Activated naive CD8-positive, alpha-beta T cell treated with anti-CD3 and anti-CD28 coated beads, Interleukin-2, amount 50 U/mL, for 24 hours (primary cell): ENCODE measurements at regions not wholly inside any gene's neighbourhood (a gene's known extent, or its start where the extent isn't known, plus 50 kb on each side); places are given as distances from the start of the nearest gene placed in this dataset.

Experiments used
- ATAC-seq: fragments of 150-1000 bp; cut with Tn5 transposase; one replicate; pipeline ENCODE4 v1.10.0; 2021
- DNase-seq: peaks from one replicate; pipeline ENCODE4 v3.0.0; 2021
- H3K27ac Mint-ChIP-seq: one replicate; pipeline ENCODE4 v1.8.0; 2021; ENCODE audit warnings: mild to moderate bottlenecking, mixed read lengths
- H3K27me3 Mint-ChIP-seq: one replicate; pipeline ENCODE4 v1.8.0; 2021; ENCODE audit warnings: mixed read lengths
- H3K36me3 Mint-ChIP-seq: one replicate; pipeline ENCODE4 v1.8.0; 2021; ENCODE audit warnings: low read depth, mixed read lengths
- H3K4me1 Mint-ChIP-seq: one replicate; pipeline ENCODE4 v1.8.0; 2021; ENCODE audit warnings: mixed read lengths
- H3K4me3 Mint-ChIP-seq: one replicate; pipeline ENCODE4 v1.8.0; 2021; ENCODE audit warnings: mild to moderate bottlenecking, moderate library complexity, mixed read lengths
- H3K9me3 Mint-ChIP-seq: one replicate; pipeline ENCODE4 v1.8.0; 2021; ENCODE audit warnings: mixed read lengths

GRCh38 chr5:116661419-116661818, 86.8 kb upstream of the SEMA6A start:
- Mint-ChIP-seq H3K36me3 (no peaks in the 10 kb centered on the region), H3K4me1 (no peaks in the 10 kb centered on the region), H3K27ac (no peak overlapping the region), H3K4me3 (no peak overlapping the region), H3K9me3 (no peaks in the 10 kb centered on the region), H3K27me3 (peaks cover 4% of the 10 kb centered on the region)
- ATAC-seq (no peak), DNase-seq (no peak)

GRCh38 chr5:116660929-116661328, 86.3 kb upstream of the SEMA6A start:
- ATAC-seq (no peak), DNase-seq (no peak)
- no peaks in the 10 kb centered on the region for H3K4me1 Mint-ChIP-seq
- peaks cover 4% of the 10 kb centered on the region for H3K27me3 Mint-ChIP-seq
- H3K4me3 Mint-ChIP-seq = no peak overlapping the region
- no peak overlapping the region for H3K27ac Mint-ChIP-seq
- no peaks in the 10 kb centered on the region for H3K9me3 Mint-ChIP-seq
- no peaks in the 10 kb centered on the region for H3K36me3 Mint-ChIP-seq

GRCh38 chr5:116658830-116659229, 84.2 kb upstream of the SEMA6A start:
- Mint-ChIP-seq H3K27ac (no peak overlapping the region), H3K9me3 (no peaks in the 10 kb centered on the region)
- ATAC-seq = no peak

GRCh38 chr5:116658141-116658540, 83.5 kb upstream of the SEMA6A start:
- H3K36me3 Mint-ChIP-seq = no peaks in the 10 kb centered on the region
- H3K9me3 Mint-ChIP-seq = no peaks in the 10 kb centered on the region
- DNase-seq = no peak
- no peaks in the 10 kb centered on the region for H3K4me1 Mint-ChIP-seq
- ATAC-seq = no peak
- no peak overlapping the region for H3K27ac Mint-ChIP-seq
- H3K27me3 Mint-ChIP-seq = peaks cover 6% of the 10 kb centered on the region
- no peak overlapping the region for H3K4me3 Mint-ChIP-seq

More at GRCh38 chr5:116658830-116659229, 84.2 kb upstream of the SEMA6A start:
- DNase-seq = no peak
- no peak overlapping the region for H3K4me3 Mint-ChIP-seq
- no peaks in the 10 kb centered on the region for H3K4me1 Mint-ChIP-seq
- H3K27me3 Mint-ChIP-seq = peaks cover 6% of the 10 kb centered on the region
- no peaks in the 10 kb centered on the region for H3K36me3 Mint-ChIP-seq

- Mint-ChIP-seq H3K27ac (no peak overlapping the region), H3K4me3 (no peak overlapping the region), H3K4me1 (no peaks in the 10 kb centered on the region), H3K36me3 (no peaks in the 10 kb centered on the region), H3K9me3 (no peaks in the 10 kb centered on the region), H3K27me3 (peaks cover 5% of the 10 kb centered on the region)
- DNase-seq (no peak), ATAC-seq (no peak)
Measured at GRCh38 chr5:116655431-116655830, 80.8 kb upstream of the SEMA6A start.

GRCh38 chr5:116654925-116655324, 80.3 kb upstream of the SEMA6A start:
- Mint-ChIP-seq H3K36me3 (no peaks in the 10 kb centered on the region), H3K27me3 (peaks cover 5% of the 10 kb centered on the region), H3K4me1 (no peaks in the 10 kb centered on the region), H3K27ac (no peak overlapping the region), H3K9me3 (no peaks in the 10 kb centered on the region), H3K4me3 (no peak overlapping the region)
- DNase-seq (no peak), ATAC-seq (no peak)

- Mint-ChIP-seq H3K27ac (no peak overlapping the region), H3K4me1 (no peaks in the 10 kb centered on the region), H3K27me3 (peaks cover 5% of the 10 kb centered on the region), H3K36me3 (no peaks in the 10 kb centered on the region), H3K9me3 (no peaks in the 10 kb centered on the region), H3K4me3 (no peak overlapping the region)
- no peak for DNase-seq
- no peak for ATAC-seq
Measured at GRCh38 chr5:116652903-116653302, 78.3 kb upstream of the SEMA6A start.

GRCh38 chr5:116652196-116652729, 77.6 kb upstream of the SEMA6A start:
- Mint-ChIP-seq H3K27ac (no peak overlapping the region), H3K9me3 (no peaks in the 10 kb centered on the region), H3K4me3 (no peak overlapping the region), H3K36me3 (no peaks in the 10 kb centered on the region), H3K27me3 (peaks cover 5% of the 10 kb centered on the region), H3K4me1 (no peaks in the 10 kb centered on the region)
- ATAC-seq (no peak), DNase-seq (no peak)

- H3K27ac Mint-ChIP-seq = no peak overlapping the region
- H3K4me1 Mint-ChIP-seq = no peaks in the 10 kb centered on the region
- ATAC-seq (no peak), DNase-seq (no peak)
- no peaks in the 10 kb centered on the region for H3K36me3 Mint-ChIP-seq
- H3K4me3 Mint-ChIP-seq = no peak overlapping the region
- peaks cover 3% of the 10 kb centered on the region for H3K27me3 Mint-ChIP-seq
- H3K9me3 Mint-ChIP-seq = no peaks in the 10 kb centered on the region
Measured at GRCh38 chr5:116651653-116652052, 77.0 kb upstream of the SEMA6A start.

GRCh38 chr5:116650964-116651363, 76.3 kb upstream of the SEMA6A start:
- H3K4me1 Mint-ChIP-seq = no peaks in the 10 kb centered on the region
- no peaks in the 10 kb centered on the region for H3K9me3 Mint-ChIP-seq
- H3K36me3 Mint-ChIP-seq = no peaks in the 10 kb centered on the region
- H3K27ac Mint-ChIP-seq = no peak overlapping the region
- DNase-seq (no peak), ATAC-seq (no peak)
- peaks cover 3% of the 10 kb centered on the region for H3K27me3 Mint-ChIP-seq
- no peak overlapping the region for H3K4me3 Mint-ChIP-seq

- Mint-ChIP-seq H3K9me3 (no peaks in the 10 kb centered on the region), H3K4me1 (no peaks in the 10 kb centered on the region), H3K27me3 (peaks cover 3% of the 10 kb centered on the region), H3K27ac (no peak overlapping the region), H3K4me3 (no peak overlapping the region), H3K36me3 (no peaks in the 10 kb centered on the region)
- ATAC-seq (no peak), DNase-seq (no peak)
Measured at GRCh38 chr5:116650544-116650943, 75.9 kb upstream of the SEMA6A start.

GRCh38 chr5:116646611-116647289, 72.1 kb upstream of the SEMA6A start:
- Mint-ChIP-seq H3K36me3 (no peaks in the 10 kb centered on the region), H3K27me3 (peaks cover 2% of the 10 kb centered on the region)
- ATAC-seq = no peak

GRCh38 chr5:116645627-116646026, 71.0 kb upstream of the SEMA6A start:
- Mint-ChIP-seq H3K4me3 (no peak overlapping the region), H3K36me3 (no peaks in the 10 kb centered on the region), H3K9me3 (no peaks in the 10 kb centered on the region), H3K27me3 (no peaks in the 10 kb centered on the region), H3K4me1 (no peaks in the 10 kb centered on the region), H3K27ac (no peak overlapping the region)
- ATAC-seq (no peak), DNase-seq (no peak)

More at GRCh38 chr5:116646611-116647289, 72.1 kb upstream of the SEMA6A start:
- H3K9me3 Mint-ChIP-seq = no peaks in the 10 kb centered on the region
- H3K27ac Mint-ChIP-seq = no peak overlapping the region
- no peak overlapping the region for H3K4me3 Mint-ChIP-seq
- no peaks in the 10 kb centered on the region for H3K4me1 Mint-ChIP-seq
- no peak for DNase-seq

GRCh38 chr5:116640236-116640635, 65.6 kb upstream of the SEMA6A start:
- Mint-ChIP-seq H3K4me1 (no peaks in the 10 kb centered on the region), H3K9me3 (peaks cover 8% of the 10 kb centered on the region), H3K36me3 (no peaks in the 10 kb centered on the region), H3K4me3 (no peak overlapping the region), H3K27ac (no peak overlapping the region), H3K27me3 (no peaks in the 10 kb centered on the region)
- DNase-seq (no peak), ATAC-seq (no peak)

GRCh38 chr5:116637149-116637740, 62.6 kb upstream of the SEMA6A start:
- no peak for DNase-seq
- peaks cover 8% of the 10 kb centered on the region for H3K9me3 Mint-ChIP-seq
- H3K4me1 Mint-ChIP-seq = no peaks in the 10 kb centered on the region

More at GRCh38 chr5:116637149-116637740, 62.6 kb upstream of the SEMA6A start:
- Mint-ChIP-seq H3K27ac (no peak overlapping the region), H3K4me3 (no peak overlapping the region), H3K27me3 (no peaks in the 10 kb centered on the region), H3K36me3 (no peaks in the 10 kb centered on the region)
- no peak for ATAC-seq
